ENCODE measurements at regions not wholly inside any gene's neighbourhood (a gene's known extent, or its start where the extent isn't known, plus 50 kb on each side); places are given as distances from the start of the nearest gene placed in this dataset.

- DNase-seq (ENCODE audit: low spot score), result no peak
Observed at GRCh38 chr7:42492920-42493319, 255.9 kb upstream of the GLI3 start.

GRCh38 chr7:42491106-42491505, 254.1 kb upstream of the GLI3 start:
- DNase-seq (ENCODE audit: low spot score), result no peak

GRCh38 chr7:42489299-42489698, 252.3 kb upstream of the GLI3 start:
- DNase-seq (ENCODE audit: low spot score), result no peak

GRCh38 chr7:42485301-42485766, 248.3 kb upstream of the GLI3 start:
- no peak for DNase-seq (ENCODE audit: low spot score)

- DNase-seq (ENCODE audit: low spot score), result no peak
Observed at GRCh38 chr7:42483886-42484285, 246.9 kb upstream of the GLI3 start.

- DNase-seq (ENCODE audit: low spot score), result no peak
Observed at GRCh38 chr7:42479816-42480633, 243.0 kb upstream of the GLI3 start.

- DNase-seq (ENCODE audit: low spot score), result no peak
Observed at GRCh38 chr7:42479452-42479815, 242.4 kb upstream of the GLI3 start.

GRCh38 chr7:42478717-42479116, 241.7 kb upstream of the GLI3 start:
- no peak for DNase-seq (ENCODE audit: low spot score)

GRCh38 chr7:42476255-42476654, 239.2 kb upstream of the GLI3 start:
- no peak for DNase-seq (ENCODE audit: low spot score)

- no peak for DNase-seq (ENCODE audit: low spot score)
Observed at GRCh38 chr7:42475082-42475481, 238.1 kb upstream of the GLI3 start.

- no peak for DNase-seq (ENCODE audit: low spot score)
Observed at GRCh38 chr7:42473099-42473498, 236.1 kb upstream of the GLI3 start.

GRCh38 chr7:42471573-42472174, 234.7 kb upstream of the GLI3 start:
- DNase-seq (ENCODE audit: low spot score), result no peak

GRCh38 chr7:42469341-42469740, 232.3 kb upstream of the GLI3 start:
- DNase-seq (ENCODE audit: low spot score), result no peak

- DNase-seq (ENCODE audit: low spot score), result no peak
Observed at GRCh38 chr7:42468471-42468870, 231.5 kb upstream of the GLI3 start.

- DNase-seq (ENCODE audit: low spot score), result no peak
Observed at GRCh38 chr7:42461537-42461936, 224.5 kb upstream of the GLI3 start.

- no peak for DNase-seq (ENCODE audit: low spot score)
Observed at GRCh38 chr7:42460933-42461332, 223.9 kb upstream of the GLI3 start.

- no peak for DNase-seq (ENCODE audit: low spot score)
Observed at GRCh38 chr7:42460148-42460547, 223.1 kb upstream of the GLI3 start.

- no peak for DNase-seq (ENCODE audit: low spot score)
Observed at GRCh38 chr7:42457663-42458062, 220.7 kb upstream of the GLI3 start.

GRCh38 chr7:42456756-42457276, 219.8 kb upstream of the GLI3 start:
- DNase-seq (ENCODE audit: low spot score), result no peak

- no peak for DNase-seq (ENCODE audit: low spot score)
Observed at GRCh38 chr7:42456267-42456666, 219.3 kb upstream of the GLI3 start.

- DNase-seq (ENCODE audit: low spot score), result peak; percentile 26
Observed at GRCh38 chr7:42453931-42454361, 216.9 kb upstream of the GLI3 start.

- no peak for DNase-seq (ENCODE audit: low spot score)
Observed at GRCh38 chr7:42452356-42452755, 215.3 kb upstream of the GLI3 start.

GRCh38 chr7:42449431-42449830, 212.4 kb upstream of the GLI3 start:
- DNase-seq (ENCODE audit: low spot score), result no peak

Data from AG08395 (cell line).